Jurkat, Clone E6-1 (cell line): ENCODE measurements at regions not wholly inside any gene's neighbourhood (a gene's known extent, or its start where the extent isn't known, plus 50 kb on each side); places are given as distances from the start of the nearest gene placed in this dataset.
"Not testable (repeated sequence)": the region's sequence is repeated elsewhere in the genome, so short reads cannot be mapped to it uniquely, and the experiment has no call there.

Experiments
- DNase-seq: peaks from one replicate; pipeline ENCODE4 v3.0.0-alpha.2; 2011; ENCODE audit warnings: low read depth, low spot score
- H3K4me3 ChIP-seq: 2 replicates; pipeline ENCODE4 v1.5.1; 2011; ENCODE audit warnings: mild to moderate bottlenecking, low read length, control low read depth, moderate library complexity

GRCh38 chr14:97166497-97166896 is 369.3 kb downstream of the VRK1 start:
- DNase-seq = no peak
- H3K4me3 ChIP-seq = no peak overlapping the region

GRCh38 chr14:97167577-97167976 is 370.4 kb downstream of the VRK1 start:
- H3K4me3 ChIP-seq, DNase-seq: not testable (repeated sequence)

GRCh38 chr14:97172644-97173043 is 375.5 kb downstream of the VRK1 start:
- no peak overlapping the region for H3K4me3 ChIP-seq
- no peak for DNase-seq

- DNase-seq = peak; percentile 73
- H3K4me3 ChIP-seq = no peak overlapping the region
Observed at GRCh38 chr14:97177016-97177415, 379.8 kb downstream of the VRK1 start.

GRCh38 chr14:97177635-97178034 is 380.5 kb downstream of the VRK1 start:
- DNase-seq = no peak
- H3K4me3 ChIP-seq = no peak overlapping the region

GRCh38 chr14:97178781-97179180 is 381.6 kb downstream of the VRK1 start:
- DNase-seq = peak; percentile 66

GRCh38 chr14:97179573-97179972 is 382.4 kb downstream of the VRK1 start:
- H3K4me3 ChIP-seq = no peak overlapping the region
- DNase-seq = no peak

More at GRCh38 chr14:97178781-97179180, 381.6 kb downstream of the VRK1 start:
- H3K4me3 ChIP-seq = no peak overlapping the region

GRCh38 chr14:97180304-97181200 is 383.4 kb downstream of the VRK1 start:
- no peak overlapping the region for H3K4me3 ChIP-seq
- no peak for DNase-seq

- no peak for DNase-seq
- no peak overlapping the region for H3K4me3 ChIP-seq
Observed at GRCh38 chr14:97185186-97185585, 388.0 kb downstream of the VRK1 start.

- H3K4me3 ChIP-seq = no peak overlapping the region
- DNase-seq = no peak
Observed at GRCh38 chr14:97187916-97188315, 390.7 kb downstream of the VRK1 start.

- DNase-seq = no peak
- H3K4me3 ChIP-seq = no peak overlapping the region
Observed at GRCh38 chr14:97196336-97196735, 399.2 kb downstream of the VRK1 start.

GRCh38 chr14:97198813-97199212 is 401.6 kb downstream of the VRK1 start:
- no peak overlapping the region for H3K4me3 ChIP-seq
- DNase-seq = no peak

- DNase-seq = no peak
Observed at GRCh38 chr14:97200245-97200644, 403.1 kb downstream of the VRK1 start.

GRCh38 chr14:97206916-97207315 is 409.7 kb downstream of the VRK1 start:
- no peak for DNase-seq
- H3K4me3 ChIP-seq = no peak overlapping the region

More at GRCh38 chr14:97200245-97200644, 403.1 kb downstream of the VRK1 start:
- no peak overlapping the region for H3K4me3 ChIP-seq

- H3K4me3 ChIP-seq = no peak overlapping the region
- no peak for DNase-seq
Observed at GRCh38 chr14:97210202-97210601, 413.0 kb downstream of the VRK1 start.

GRCh38 chr14:97212399-97212798 is 415.2 kb downstream of the VRK1 start:
- no peak for DNase-seq
- no peak overlapping the region for H3K4me3 ChIP-seq

GRCh38 chr14:97213720-97214119 is 416.5 kb downstream of the VRK1 start:
- H3K4me3 ChIP-seq = no peak overlapping the region
- no peak for DNase-seq

GRCh38 chr14:97215263-97215969 is 418.2 kb downstream of the VRK1 start:
- no peak overlapping the region for H3K4me3 ChIP-seq
- no peak for DNase-seq

GRCh38 chr14:97217111-97217885 is 420.1 kb downstream of the VRK1 start:
- H3K4me3 ChIP-seq = no peak overlapping the region
- no peak for DNase-seq

GRCh38 chr14:97218274-97218673 is 421.1 kb downstream of the VRK1 start:
- H3K4me3 ChIP-seq = peak overlapping the region; percentile 52
- DNase-seq = no peak
